Nephron progenitor cell (in vitro differentiated cells): ENCODE measurements at regions not wholly inside any gene's neighbourhood (a gene's known extent, or its start where the extent isn't known, plus 50 kb on each side); places are given as distances from the start of the nearest gene placed in this dataset.
A peak's percentile ranks its signal among the peaks of the same experiment; 100 is the strongest.

Source experiments
- DNase-seq: peaks from one replicate; pipeline ENCODE4 v3.0.0; 2021
- H3K27ac Mint-ChIP-seq: 2 replicates; pipeline ENCODE4 v1.8.0; 2021; ENCODE audit warnings: mild to moderate bottlenecking, moderate library complexity, mixed read lengths
- H3K27me3 Mint-ChIP-seq: 2 replicates; pipeline ENCODE4 v1.8.0; 2021; ENCODE audit warnings: mild to moderate bottlenecking, low read depth, mixed read lengths; ENCODE audit not compliant: poor library complexity
- H3K36me3 Mint-ChIP-seq: 2 replicates; pipeline ENCODE4 v1.8.0; 2021; ENCODE audit warnings: low read depth, mixed read lengths
- H3K4me1 Mint-ChIP-seq: 2 replicates; pipeline ENCODE4 v1.8.0; 2021; ENCODE audit warnings: mixed read lengths
- H3K4me3 Mint-ChIP-seq: 2 replicates; pipeline ENCODE4 v1.8.0; 2021; ENCODE audit warnings: mild to moderate bottlenecking, moderate library complexity, mixed read lengths
- H3K9me3 Mint-ChIP-seq: 2 replicates; pipeline ENCODE4 v1.8.0; 2021; ENCODE audit warnings: mild to moderate bottlenecking, moderate library complexity, mixed read lengths
- TF ChIP-seq, protein P1 (sequence below): fragments of 200-600 bp; sonication (generic); IDR thresholded peaks from 2 replicates; pipeline ENCODE4 v1.5.0; 2021; ENCODE audit warnings: antibody characterized with exemption

DNA sequence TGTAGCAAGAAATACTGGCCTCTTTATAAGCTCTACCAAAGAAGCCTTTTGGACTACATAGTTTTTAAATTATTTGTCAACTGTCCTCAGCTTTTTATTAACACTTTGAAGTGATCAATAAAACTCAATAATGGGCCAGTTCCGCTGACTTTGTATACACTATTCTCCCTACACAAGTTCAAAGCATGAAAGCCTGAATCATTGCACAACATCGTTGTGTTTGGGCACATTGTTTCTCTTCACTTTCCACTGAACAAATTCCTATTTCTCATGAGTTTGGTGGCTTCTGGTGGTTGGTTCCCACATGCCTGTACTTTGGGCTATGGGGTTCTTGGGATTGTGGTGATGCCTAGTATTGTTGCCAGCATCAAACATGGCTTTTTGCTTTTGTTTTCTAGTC lies 561.8 kb upstream of the LRRN3 start:
- Mint-ChIP-seq H3K27me3 (no peaks in the 10 kb centered on the region), H3K4me1 (no peaks in the 10 kb centered on the region), H3K27ac (peak overlapping the region; percentile 69), H3K9me3 (peaks cover 5% of the 10 kb centered on the region), H3K4me3 (no peak overlapping the region), H3K36me3 (no peaks in the 10 kb centered on the region)
- TF ChIP-seq, protein P1, sequence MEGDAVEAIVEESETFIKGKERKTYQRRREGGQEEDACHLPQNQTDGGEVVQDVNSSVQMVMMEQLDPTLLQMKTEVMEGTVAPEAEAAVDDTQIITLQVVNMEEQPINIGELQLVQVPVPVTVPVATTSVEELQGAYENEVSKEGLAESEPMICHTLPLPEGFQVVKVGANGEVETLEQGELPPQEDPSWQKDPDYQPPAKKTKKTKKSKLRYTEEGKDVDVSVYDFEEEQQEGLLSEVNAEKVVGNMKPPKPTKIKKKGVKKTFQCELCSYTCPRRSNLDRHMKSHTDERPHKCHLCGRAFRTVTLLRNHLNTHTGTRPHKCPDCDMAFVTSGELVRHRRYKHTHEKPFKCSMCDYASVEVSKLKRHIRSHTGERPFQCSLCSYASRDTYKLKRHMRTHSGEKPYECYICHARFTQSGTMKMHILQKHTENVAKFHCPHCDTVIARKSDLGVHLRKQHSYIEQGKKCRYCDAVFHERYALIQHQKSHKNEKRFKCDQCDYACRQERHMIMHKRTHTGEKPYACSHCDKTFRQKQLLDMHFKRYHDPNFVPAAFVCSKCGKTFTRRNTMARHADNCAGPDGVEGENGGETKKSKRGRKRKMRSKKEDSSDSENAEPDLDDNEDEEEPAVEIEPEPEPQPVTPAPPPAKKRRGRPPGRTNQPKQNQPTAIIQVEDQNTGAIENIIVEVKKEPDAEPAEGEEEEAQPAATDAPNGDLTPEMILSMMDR: no peak
- no peak for DNase-seq

DNA sequence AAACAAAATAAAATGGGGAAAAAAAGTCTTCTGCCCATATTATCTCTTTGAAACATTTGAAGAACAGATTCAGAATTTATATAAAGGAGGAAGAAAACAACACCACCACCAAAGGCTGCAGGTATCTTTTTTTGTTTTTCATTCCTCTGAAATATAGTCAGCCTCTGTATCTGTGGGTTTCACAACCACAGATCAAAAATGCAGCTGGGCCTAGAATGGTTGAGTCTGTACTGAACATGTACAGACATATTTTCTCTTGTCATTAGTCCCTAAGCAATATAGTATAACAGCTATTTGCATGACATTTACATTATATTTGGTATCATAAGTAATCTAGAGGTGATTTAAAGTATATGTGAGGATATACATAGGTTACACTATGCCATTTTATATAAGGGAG lies 559.7 kb upstream of the LRRN3 start:
- no peak overlapping the region for H3K27ac Mint-ChIP-seq
- H3K9me3 Mint-ChIP-seq: peaks cover 5% of the 10 kb centered on the region
- no peak overlapping the region for H3K4me3 Mint-ChIP-seq
- H3K36me3 Mint-ChIP-seq: no peaks in the 10 kb centered on the region
- TF ChIP-seq, protein P1: no peak
- DNase-seq: no peak
- H3K27me3 Mint-ChIP-seq: no peaks in the 10 kb centered on the region
- no peaks in the 10 kb centered on the region for H3K4me1 Mint-ChIP-seq

DNA sequence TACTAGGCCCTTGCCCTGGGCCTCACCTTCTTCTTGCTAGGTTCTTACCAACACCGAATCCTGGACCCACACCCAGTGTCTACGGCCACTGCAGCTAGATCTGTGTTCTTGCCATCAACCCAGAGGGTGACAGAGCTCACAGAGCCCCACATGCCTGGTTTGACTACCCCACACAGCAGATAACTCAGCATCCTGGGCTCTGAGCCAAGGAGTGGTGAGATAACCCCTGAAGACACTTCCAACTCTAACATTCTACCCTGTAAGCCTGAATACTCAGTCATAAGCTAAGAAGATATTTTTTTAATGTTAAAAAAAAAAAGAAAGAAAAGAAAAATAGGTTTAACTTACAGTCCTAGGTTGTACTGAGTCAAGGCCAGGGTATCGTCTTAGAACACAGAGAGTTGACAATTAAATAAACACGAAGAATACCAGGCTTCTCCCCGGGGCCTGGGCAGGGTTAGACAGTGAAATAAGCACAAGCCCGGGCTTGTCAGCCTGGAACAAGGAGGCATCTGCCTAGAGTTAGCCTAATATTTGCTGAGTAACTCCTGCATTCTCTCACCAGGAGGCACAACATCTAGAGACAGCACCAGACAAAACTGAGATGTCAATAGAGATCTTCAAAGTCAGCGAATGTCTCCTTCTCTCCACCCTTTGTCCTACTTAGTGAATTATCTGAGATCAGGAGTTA lies 556.5 kb upstream of the LRRN3 start:
- no peaks in the 10 kb centered on the region for H3K27me3 Mint-ChIP-seq
- DNase-seq: no peak
- no peak overlapping the region for H3K4me3 Mint-ChIP-seq
- peaks cover 5% of the 10 kb centered on the region for H3K9me3 Mint-ChIP-seq
- TF ChIP-seq, protein P1: no peak
- no peak overlapping the region for H3K27ac Mint-ChIP-seq
- no peaks in the 10 kb centered on the region for H3K36me3 Mint-ChIP-seq
- no peaks in the 10 kb centered on the region for H3K4me1 Mint-ChIP-seq

DNA sequence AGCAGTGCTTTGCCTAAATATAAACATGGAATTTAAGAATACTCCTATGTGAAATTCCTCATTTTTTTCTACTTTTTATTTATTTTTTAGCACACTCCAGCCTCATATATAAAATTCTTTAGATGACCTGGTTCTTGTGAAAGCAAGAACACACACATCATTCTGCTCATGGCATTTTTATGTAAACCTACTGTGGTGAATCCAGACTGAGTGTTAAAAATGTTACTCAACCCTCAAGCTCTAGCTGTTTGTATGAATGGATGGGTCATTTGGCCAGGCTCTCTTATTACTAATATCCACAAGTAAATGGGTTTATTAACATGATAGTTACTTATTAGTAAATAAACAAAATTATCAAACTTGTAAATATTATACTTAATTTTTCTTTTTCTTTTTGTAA lies 551.7 kb upstream of the LRRN3 start:
- Mint-ChIP-seq H3K36me3 (no peaks in the 10 kb centered on the region), H3K9me3 (no peaks in the 10 kb centered on the region), H3K4me1 (no peaks in the 10 kb centered on the region), H3K27ac (no peak overlapping the region), H3K27me3 (no peaks in the 10 kb centered on the region), H3K4me3 (no peak overlapping the region)
- TF ChIP-seq, protein P1: no peak
- no peak for DNase-seq

DNA sequence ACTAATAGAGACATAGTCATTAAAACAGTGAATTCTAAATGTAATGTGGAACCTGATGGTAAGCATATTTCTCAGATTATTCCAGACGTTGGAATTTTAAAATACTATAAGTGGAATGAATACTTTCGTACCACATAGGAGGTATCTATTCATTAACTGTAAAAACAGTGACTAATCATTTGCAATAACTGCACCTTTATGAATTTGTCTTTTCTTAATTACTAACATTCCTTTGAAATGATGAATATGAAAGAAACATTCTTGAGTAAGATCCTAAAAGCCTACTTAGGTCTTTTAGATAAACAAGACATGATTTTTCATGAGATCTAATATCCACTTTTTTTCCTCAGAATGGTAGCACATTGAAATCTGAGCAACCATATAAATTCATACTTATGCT lies 549.0 kb upstream of the LRRN3 start:
- H3K4me1 Mint-ChIP-seq: no peaks in the 10 kb centered on the region
- H3K9me3 Mint-ChIP-seq: no peaks in the 10 kb centered on the region
- TF ChIP-seq, protein P1: no peak
- no peak overlapping the region for H3K4me3 Mint-ChIP-seq
- H3K36me3 Mint-ChIP-seq: no peaks in the 10 kb centered on the region
- DNase-seq: no peak
- no peak overlapping the region for H3K27ac Mint-ChIP-seq
- H3K27me3 Mint-ChIP-seq: no peaks in the 10 kb centered on the region

DNA sequence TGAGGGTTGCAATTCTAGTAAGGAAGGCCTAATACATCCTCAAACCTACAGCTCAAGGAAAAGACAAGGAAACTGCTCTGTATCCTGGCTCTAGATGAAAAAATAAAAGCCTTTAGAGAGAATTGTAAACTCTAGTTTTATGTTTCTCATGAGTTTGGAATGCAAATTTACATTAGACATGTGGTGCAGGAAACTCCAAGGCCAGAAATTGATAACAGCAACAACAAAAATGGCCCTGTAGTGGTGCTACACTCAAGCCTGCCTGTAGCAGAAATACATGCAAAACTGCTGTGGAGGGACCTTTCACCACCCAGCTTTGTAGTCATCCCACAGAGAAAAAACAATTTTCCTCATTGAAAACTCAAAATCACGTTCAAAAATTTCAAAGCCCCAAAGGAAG lies 546.7 kb upstream of the LRRN3 start:
- no peak for DNase-seq
- Mint-ChIP-seq H3K36me3 (no peaks in the 10 kb centered on the region), H3K27me3 (no peaks in the 10 kb centered on the region), H3K9me3 (no peaks in the 10 kb centered on the region), H3K4me1 (no peaks in the 10 kb centered on the region), H3K4me3 (no peak overlapping the region), H3K27ac (no peak overlapping the region)
- TF ChIP-seq, protein P1: no peak
